Peyer's patch (tissue), 4 donors: ENCODE measurements at regions not wholly inside any gene's neighbourhood (a gene's known extent, or its start where the extent isn't known, plus 50 kb on each side); places are given as distances from the start of the nearest gene placed in this dataset.

Source experiments
- CTCF ChIP-seq, 6 experiments: fragments of 450-650 bp in 4 of 6; fragments of 200-600 bp in 2 of 6; sonication (generic) in 1 of 6; IDR thresholded peaks; one replicate each; pipeline ENCODE4 v1.5.1; 2017 to 2019; ENCODE audit warnings: antibody characterized with exemption in 6 of 6, mild to moderate bottlenecking in 3 of 6, moderate library complexity in 1 of 6
- POLR2A ChIP-seq, 2 donors: fragments of 450-650 bp; IDR thresholded peaks; one replicate each; pipeline ENCODE4 v1.5.1; 2017; ENCODE audit warnings: antibody characterized with exemption in 2 of 2, mild to moderate bottlenecking in 2 of 2, moderate library complexity in 2 of 2

GRCh38 chr4:57199267-57199666 is 89.1 kb upstream of the IGFBP7 start:
- TF ChIP-seq CTCF (IDR thresholded peaks at IDR 0.05), result no peak
- no peak for TF ChIP-seq POLR2A (IDR thresholded peaks at IDR 0.05)
